ENCODE measurements at regions not wholly inside any gene's neighbourhood (a gene's known extent, or its start where the extent isn't known, plus 50 kb on each side); places are given as distances from the start of the nearest gene placed in this dataset.

DNA sequence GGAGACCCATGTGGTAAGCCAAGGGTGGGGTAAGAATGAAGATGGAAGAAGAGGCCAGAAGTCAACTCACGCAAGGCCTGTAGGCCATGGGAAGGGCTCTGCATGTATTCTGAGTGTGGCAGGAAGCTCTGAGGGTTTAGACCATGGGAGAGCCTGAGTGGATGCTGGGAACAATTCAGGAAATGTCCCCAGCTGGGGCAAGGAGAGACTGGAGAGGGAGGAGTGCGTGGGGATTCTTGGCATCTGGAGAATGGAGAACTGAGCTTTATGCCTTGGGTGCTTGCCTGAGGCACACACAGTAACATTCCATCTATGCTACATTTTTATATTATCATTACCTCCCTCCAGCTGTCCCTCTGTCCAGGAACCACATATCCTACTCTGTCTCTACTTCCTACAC is 50.4 kb upstream of the CD82 start:
- Mint-ChIP-seq H3K4me3 (no peak overlapping the region), H3K4me1 (no peaks in the 10 kb centered on the region), H3K36me3 (no peaks in the 10 kb centered on the region), H3K9me3 (no peaks in the 10 kb centered on the region), H3K27ac (no peak overlapping the region), H3K27me3 (peaks cover 9% of the 10 kb centered on the region)
- ATAC-seq (ENCODE audit: low read depth) (no peak), DNase-seq (ENCODE audit: low spot score in 2 of 2) (no peak)

All from memory B cell (primary cell).